OCI-LY1 (cell line): ENCODE measurements at regions not wholly inside any gene's neighbourhood (a gene's known extent, or its start where the extent isn't known, plus 50 kb on each side); places are given as distances from the start of the nearest gene placed in this dataset.

Source experiments
- H2AFZ ChIP-seq: fragments of 200-600 bp; sonication (generic), shearing (Covaris generic); 2 replicates; pipeline ENCODE4 v1.6.0; 2014; ENCODE audit warnings: antibody characterized with exemption, mild to moderate bottlenecking, low read length
- H3F3A ChIP-seq: fragments of 200-600 bp; sonication (generic), shearing (Covaris generic); 2 replicates; pipeline ENCODE4 v1.6.0; 2014; ENCODE audit warnings: mild to moderate bottlenecking, antibody characterized with exemption, low read length, moderate library complexity; ENCODE audit not compliant: insufficient read depth
- H3K27ac ChIP-seq: fragments of 200-600 bp; sonication (generic); 2 replicates; pipeline ENCODE4 v1.5.1; 2014; ENCODE audit warnings: low read length, mixed run types, mild to moderate bottlenecking, low read depth; ENCODE audit not compliant: poor library complexity, severe bottlenecking
- H3K27me3 ChIP-seq: fragments of 200-600 bp; sonication (generic); 2 replicates; pipeline ENCODE4 v1.6.0; 2014; ENCODE audit warnings: antibody characterized with exemption, mild to moderate bottlenecking, low read length, moderate library complexity; ENCODE audit not compliant: insufficient read depth
- H3K36me3 ChIP-seq: fragments of 200-600 bp; sonication (generic); 2 replicates; pipeline ENCODE4 v1.6.1; 2014; ENCODE audit warnings: mild to moderate bottlenecking, antibody characterized with exemption, low read length, moderate library complexity, mixed read lengths; ENCODE audit not compliant: insufficient read depth
- H3K4me1 ChIP-seq: fragments of 200-600 bp; sonication (generic); 2 replicates; pipeline ENCODE4 v1.5.1; 2014; ENCODE audit warnings: mild to moderate bottlenecking, low read length, moderate library complexity; ENCODE audit not compliant: insufficient read depth, severe bottlenecking
- H3K4me2 ChIP-seq: fragments of 200-600 bp; sonication (generic), shearing (Covaris generic); 2 replicates; pipeline ENCODE4 v1.6.1; 2014; ENCODE audit warnings: low read length
- H3K4me3 ChIP-seq: fragments of 200-600 bp; sonication (generic); 2 replicates; pipeline ENCODE4 v1.5.1; 2014; ENCODE audit warnings: low read length, low read depth, mild to moderate bottlenecking, mixed read lengths; ENCODE audit not compliant: poor library complexity, severe bottlenecking
- H3K79me2 ChIP-seq: fragments of 200-600 bp; shearing (Covaris generic); 2 replicates; pipeline ENCODE4 v1.6.1; 2016; ENCODE audit warnings: mixed run types, low read length, mixed read lengths; ENCODE audit not compliant: insufficient read depth
- H3K9ac ChIP-seq: fragments of 200-600 bp; sonication (generic), shearing (Covaris generic); 2 replicates; pipeline ENCODE4 v1.6.1; 2014; ENCODE audit warnings: mild to moderate bottlenecking, low read length, mixed read lengths
- H3K9me2 ChIP-seq: fragments of 200-600 bp; sonication (generic), shearing (Covaris generic); 2 replicates; pipeline ENCODE4 v1.6.1; 2014; ENCODE audit warnings: low read depth, mild to moderate bottlenecking, low read length, mixed read lengths
- H3K9me3 ChIP-seq: fragments of 200-600 bp; shearing (Covaris generic); 2 replicates; pipeline ENCODE4 v1.6.1; 2014; ENCODE audit warnings: low read length, mixed read lengths
- H4K20me1 ChIP-seq: fragments of 200-600 bp; sonication (generic), shearing (Covaris generic); 2 replicates; pipeline ENCODE4 v1.6.0; 2016; ENCODE audit warnings: mild to moderate bottlenecking, low read length; ENCODE audit not compliant: insufficient read depth
- EZH2 ChIP-seq: fragments of 200-600 bp; sonication (generic), shearing (Covaris generic); IDR thresholded peaks from 2 replicates; pipeline ENCODE4 v1.8.0; 2017; ENCODE audit warnings: borderline replicate concordance, mixed run types, mild to moderate bottlenecking, antibody characterized with exemption, low read length, moderate library complexity, mixed read lengths
- TF ChIP-seq, protein P1 (sequence below): fragments of 200-600 bp; sonication (generic), shearing (Covaris generic); IDR thresholded peaks from 2 replicates; pipeline ENCODE4 v1.5.1; 2017; ENCODE audit warnings: mild to moderate bottlenecking, antibody characterized with exemption, low read length, moderate library complexity, mixed read lengths

DNA sequence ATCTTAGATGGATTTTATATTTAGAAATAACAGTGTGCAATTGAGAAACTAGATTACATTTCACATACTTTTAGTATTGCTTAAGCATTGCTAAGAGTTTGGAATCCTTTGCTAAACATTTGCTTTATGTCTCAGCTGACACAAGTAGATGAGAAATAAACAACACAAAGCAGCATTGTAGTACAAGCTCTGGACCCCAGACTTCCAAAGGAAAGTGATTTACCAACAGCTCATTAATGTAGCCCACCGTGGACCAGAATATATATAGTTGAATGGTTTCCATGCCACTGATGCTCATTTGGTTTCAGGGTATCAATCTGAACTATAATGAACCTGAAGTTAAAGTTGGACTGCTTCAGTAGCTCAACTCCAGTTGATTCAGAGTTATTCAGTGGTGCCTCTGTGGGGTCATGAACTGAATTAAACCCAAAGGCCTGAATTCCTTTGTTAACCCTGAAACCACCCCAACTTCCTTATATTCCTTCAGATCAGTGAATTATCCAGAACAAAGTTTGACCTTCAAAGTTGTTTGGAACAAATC is 132.1 kb upstream of the NEIL3 start:
- no peak for TF ChIP-seq EZH2
- TF ChIP-seq, protein P1, sequence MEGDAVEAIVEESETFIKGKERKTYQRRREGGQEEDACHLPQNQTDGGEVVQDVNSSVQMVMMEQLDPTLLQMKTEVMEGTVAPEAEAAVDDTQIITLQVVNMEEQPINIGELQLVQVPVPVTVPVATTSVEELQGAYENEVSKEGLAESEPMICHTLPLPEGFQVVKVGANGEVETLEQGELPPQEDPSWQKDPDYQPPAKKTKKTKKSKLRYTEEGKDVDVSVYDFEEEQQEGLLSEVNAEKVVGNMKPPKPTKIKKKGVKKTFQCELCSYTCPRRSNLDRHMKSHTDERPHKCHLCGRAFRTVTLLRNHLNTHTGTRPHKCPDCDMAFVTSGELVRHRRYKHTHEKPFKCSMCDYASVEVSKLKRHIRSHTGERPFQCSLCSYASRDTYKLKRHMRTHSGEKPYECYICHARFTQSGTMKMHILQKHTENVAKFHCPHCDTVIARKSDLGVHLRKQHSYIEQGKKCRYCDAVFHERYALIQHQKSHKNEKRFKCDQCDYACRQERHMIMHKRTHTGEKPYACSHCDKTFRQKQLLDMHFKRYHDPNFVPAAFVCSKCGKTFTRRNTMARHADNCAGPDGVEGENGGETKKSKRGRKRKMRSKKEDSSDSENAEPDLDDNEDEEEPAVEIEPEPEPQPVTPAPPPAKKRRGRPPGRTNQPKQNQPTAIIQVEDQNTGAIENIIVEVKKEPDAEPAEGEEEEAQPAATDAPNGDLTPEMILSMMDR = no peak

DNA sequence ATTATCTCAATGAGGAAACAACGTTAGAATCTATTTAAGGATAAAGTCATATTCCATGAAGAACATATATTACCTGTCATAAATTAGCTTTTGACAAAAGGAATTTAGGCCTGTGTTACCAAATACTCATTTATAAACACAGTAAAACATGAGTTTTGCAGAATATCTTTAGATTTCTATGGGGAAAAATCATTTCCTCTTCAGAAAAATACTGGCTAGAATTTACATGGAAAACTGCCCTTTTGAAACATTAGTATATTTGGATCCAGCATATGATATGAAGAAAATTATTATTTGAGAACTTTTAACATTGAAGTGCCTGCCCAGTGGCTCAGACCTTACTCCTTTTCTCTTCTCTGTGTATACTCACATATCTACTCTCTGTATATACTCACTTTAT is 131.4 kb upstream of the NEIL3 start:
- Histone ChIP-seq H3K9me2 (no peaks in the 10 kb centered on the region), H3K4me3 (no peak overlapping the region), H3K36me3 (no peaks in the 10 kb centered on the region)

More for the DNA sequence above, 132.1 kb upstream of the NEIL3 start:
- H3F3A ChIP-seq = no peaks in the 10 kb centered on the region
- no peak overlapping the region for H2AFZ ChIP-seq
- no peaks in the 10 kb centered on the region for H3K9me2 ChIP-seq
- no peaks in the 10 kb centered on the region for H4K20me1 ChIP-seq
- no peaks in the 10 kb centered on the region for H3K4me1 ChIP-seq
- H3K36me3 ChIP-seq = no peaks in the 10 kb centered on the region
- no peaks in the 10 kb centered on the region for H3K9me3 ChIP-seq
- no peaks in the 10 kb centered on the region for H3K79me2 ChIP-seq
- H3K27ac ChIP-seq = no peak overlapping the region
- H3K9ac ChIP-seq = no peak overlapping the region
- H3K4me2 ChIP-seq = no peak overlapping the region
- no peak overlapping the region for H3K4me3 ChIP-seq
- no peaks in the 10 kb centered on the region for H3K27me3 ChIP-seq

DNA sequence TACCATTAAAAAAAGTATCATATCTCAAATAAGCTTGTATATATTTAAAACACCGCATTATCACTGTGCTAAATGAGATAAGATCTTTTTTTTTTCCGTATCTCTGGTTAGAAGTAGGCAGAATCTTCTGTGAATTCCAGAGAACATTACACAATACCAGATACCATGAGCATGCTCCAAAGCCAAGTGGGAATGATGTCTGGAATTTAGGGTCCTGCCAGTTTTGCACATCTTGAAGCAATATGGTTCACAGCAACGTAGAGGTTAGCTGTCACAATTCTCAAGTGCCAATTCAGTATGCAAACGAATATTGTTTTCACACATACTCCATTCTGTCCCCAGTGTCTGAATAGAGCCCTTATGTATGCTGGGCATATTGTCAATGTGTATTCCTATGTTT is 127.5 kb upstream of the NEIL3 start:
- Histone ChIP-seq H3K4me1 (no peaks in the 10 kb centered on the region), H3K79me2 (no peaks in the 10 kb centered on the region), H3K4me3 (no peak overlapping the region), H3K4me2 (no peak overlapping the region), H3K27ac (no peak overlapping the region), H3K9me3 (no peaks in the 10 kb centered on the region), H3K36me3 (no peaks in the 10 kb centered on the region), H4K20me1 (no peaks in the 10 kb centered on the region), H3F3A (no peaks in the 10 kb centered on the region), H2AFZ (no peak overlapping the region), H3K27me3 (no peaks in the 10 kb centered on the region), H3K9me2 (no peaks in the 10 kb centered on the region), H3K9ac (no peak overlapping the region)
- TF ChIP-seq, protein P1 = no peak
- no peak for TF ChIP-seq EZH2

More for the DNA sequence above, 131.4 kb upstream of the NEIL3 start:
- no peaks in the 10 kb centered on the region for H3K9me3 ChIP-seq
- H3K27ac ChIP-seq = no peak overlapping the region
- H4K20me1 ChIP-seq = no peaks in the 10 kb centered on the region
- H3F3A ChIP-seq = no peaks in the 10 kb centered on the region
- H3K4me2 ChIP-seq = no peak overlapping the region
- TF ChIP-seq, protein P1 = no peak
- no peak for TF ChIP-seq EZH2
- no peaks in the 10 kb centered on the region for H3K79me2 ChIP-seq
- no peaks in the 10 kb centered on the region for H3K4me1 ChIP-seq
- no peak overlapping the region for H2AFZ ChIP-seq
- no peak overlapping the region for H3K9ac ChIP-seq
- no peaks in the 10 kb centered on the region for H3K27me3 ChIP-seq
